ENCODE measurements at regions not wholly inside any gene's neighbourhood (a gene's known extent, or its start where the extent isn't known, plus 50 kb on each side); places are given as distances from the start of the nearest gene placed in this dataset.

DNA sequence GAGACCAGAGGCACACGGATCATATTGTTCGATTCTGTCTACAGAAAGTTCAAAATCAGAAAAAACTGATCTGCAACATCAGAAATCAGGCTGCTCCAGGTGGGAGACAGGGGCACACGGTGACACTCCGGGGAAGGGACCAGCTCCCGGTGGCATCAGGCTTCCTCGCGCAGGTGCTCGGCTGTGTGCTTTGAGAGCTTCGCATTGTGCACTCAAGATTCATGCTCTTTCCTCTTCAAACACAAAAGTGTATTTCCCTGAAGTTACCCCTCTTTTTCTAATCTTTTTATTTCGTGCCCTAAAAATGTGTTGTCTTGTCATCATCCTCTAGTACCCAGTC is 108.1 kb downstream of the DLL1 start (continued):
- TF ChIP-seq, protein P1, sequence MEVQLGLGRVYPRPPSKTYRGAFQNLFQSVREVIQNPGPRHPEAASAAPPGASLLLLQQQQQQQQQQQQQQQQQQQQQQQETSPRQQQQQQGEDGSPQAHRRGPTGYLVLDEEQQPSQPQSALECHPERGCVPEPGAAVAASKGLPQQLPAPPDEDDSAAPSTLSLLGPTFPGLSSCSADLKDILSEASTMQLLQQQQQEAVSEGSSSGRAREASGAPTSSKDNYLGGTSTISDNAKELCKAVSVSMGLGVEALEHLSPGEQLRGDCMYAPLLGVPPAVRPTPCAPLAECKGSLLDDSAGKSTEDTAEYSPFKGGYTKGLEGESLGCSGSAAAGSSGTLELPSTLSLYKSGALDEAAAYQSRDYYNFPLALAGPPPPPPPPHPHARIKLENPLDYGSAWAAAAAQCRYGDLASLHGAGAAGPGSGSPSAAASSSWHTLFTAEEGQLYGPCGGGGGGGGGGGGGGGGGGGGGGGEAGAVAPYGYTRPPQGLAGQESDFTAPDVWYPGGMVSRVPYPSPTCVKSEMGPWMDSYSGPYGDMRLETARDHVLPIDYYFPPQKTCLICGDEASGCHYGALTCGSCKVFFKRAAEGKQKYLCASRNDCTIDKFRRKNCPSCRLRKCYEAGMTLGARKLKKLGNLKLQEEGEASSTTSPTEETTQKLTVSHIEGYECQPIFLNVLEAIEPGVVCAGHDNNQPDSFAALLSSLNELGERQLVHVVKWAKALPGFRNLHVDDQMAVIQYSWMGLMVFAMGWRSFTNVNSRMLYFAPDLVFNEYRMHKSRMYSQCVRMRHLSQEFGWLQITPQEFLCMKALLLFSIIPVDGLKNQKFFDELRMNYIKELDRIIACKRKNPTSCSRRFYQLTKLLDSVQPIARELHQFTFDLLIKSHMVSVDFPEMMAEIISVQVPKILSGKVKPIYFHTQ (CRISPR knock-in tag; IDR thresholded peaks at IDR 0.05) = no peak
- TF ChIP-seq, protein P2, sequence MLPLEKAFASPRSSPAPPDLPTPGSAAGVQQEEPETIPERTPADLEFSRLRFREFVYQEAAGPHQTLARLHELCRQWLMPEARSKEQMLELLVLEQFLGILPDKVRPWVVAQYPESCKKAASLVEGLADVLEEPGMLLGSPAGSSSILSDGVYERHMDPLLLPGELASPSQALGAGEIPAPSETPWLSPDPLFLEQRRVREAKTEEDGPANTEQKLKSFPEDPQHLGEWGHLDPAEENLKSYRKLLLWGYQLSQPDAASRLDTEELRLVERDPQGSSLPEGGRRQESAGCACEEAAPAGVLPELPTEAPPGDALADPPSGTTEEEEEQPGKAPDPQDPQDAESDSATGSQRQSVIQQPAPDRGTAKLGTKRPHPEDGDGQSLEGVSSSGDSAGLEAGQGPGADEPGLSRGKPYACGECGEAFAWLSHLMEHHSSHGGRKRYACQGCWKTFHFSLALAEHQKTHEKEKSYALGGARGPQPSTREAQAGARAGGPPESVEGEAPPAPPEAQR (CRISPR knock-in tag; IDR thresholded peaks at IDR 0.05) = no peak
- no peak for TF ChIP-seq ZNF219 (CRISPR knock-in tag; IDR thresholded peaks at IDR 0.05; ENCODE audit: borderline replicate concordance)
- TF ChIP-seq, protein P3, sequence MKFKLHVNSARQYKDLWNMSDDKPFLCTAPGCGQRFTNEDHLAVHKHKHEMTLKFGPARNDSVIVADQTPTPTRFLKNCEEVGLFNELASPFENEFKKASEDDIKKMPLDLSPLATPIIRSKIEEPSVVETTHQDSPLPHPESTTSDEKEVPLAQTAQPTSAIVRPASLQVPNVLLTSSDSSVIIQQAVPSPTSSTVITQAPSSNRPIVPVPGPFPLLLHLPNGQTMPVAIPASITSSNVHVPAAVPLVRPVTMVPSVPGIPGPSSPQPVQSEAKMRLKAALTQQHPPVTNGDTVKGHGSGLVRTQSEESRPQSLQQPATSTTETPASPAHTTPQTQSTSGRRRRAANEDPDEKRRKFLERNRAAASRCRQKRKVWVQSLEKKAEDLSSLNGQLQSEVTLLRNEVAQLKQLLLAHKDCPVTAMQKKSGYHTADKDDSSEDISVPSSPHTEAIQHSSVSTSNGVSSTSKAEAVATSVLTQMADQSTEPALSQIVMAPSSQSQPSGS (CRISPR knock-in tag; IDR thresholded peaks at IDR 0.05; ENCODE audit: borderline replicate concordance, low read depth) = no peak

DNA sequence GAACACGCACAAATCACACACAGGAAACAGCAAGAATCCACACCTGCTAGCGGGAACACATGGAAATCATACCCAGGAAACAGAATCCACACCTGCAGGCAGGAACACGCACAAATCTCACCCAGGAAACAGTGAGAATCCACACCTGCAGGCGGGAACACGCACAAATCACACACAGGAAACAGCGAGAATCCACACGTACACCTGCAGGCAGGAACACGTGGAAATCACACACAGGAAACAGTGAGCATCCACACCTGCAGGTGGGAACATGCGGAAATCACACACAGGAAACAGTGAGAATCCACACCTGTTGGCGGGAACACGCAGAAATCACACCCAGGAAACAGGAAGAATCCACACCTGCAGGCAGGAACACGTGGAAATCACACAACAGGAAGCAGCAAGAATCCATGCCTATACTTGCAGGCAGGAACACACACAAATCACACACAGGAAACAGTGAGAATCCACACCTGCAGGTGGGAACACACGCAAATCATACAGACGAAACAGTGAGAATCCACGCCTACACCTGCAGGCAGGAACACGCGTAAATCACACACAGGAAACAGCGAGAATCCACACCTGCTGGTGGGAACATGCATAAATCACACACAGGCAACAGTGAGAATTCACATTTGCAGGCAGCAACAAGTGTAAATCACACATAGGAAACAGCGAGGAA is 108.6 kb downstream of the DLL1 start:
- no peak overlapping the region for H3K4me3 Mint-ChIP-seq

More for the DNA sequence above, 108.6 kb downstream of the DLL1 start:
- H3K9me3 Mint-ChIP-seq = peaks cover 9% of the 10 kb centered on the region
- no peak for ATAC-seq
- TF ChIP-seq NR3C1 (CRISPR knock-in tag; conservative IDR thresholded peaks at IDR 0.05; ENCODE audit: low read depth) (no peak), ZNF121 (CRISPR knock-in tag; IDR thresholded peaks at IDR 0.05) (no peak), ZBTB21 (CRISPR knock-in tag; IDR thresholded peaks at IDR 0.05; ENCODE audit: borderline replicate concordance) (no peak), ZNF416 (CRISPR knock-in tag; IDR thresholded peaks at IDR 0.05) (no peak), FOXJ3 (CRISPR knock-in tag; IDR thresholded peaks at IDR 0.05; ENCODE audit: borderline replicate concordance) (no peak), ZNF671 (CRISPR knock-in tag; IDR thresholded peaks at IDR 0.05) (no peak), NFYB (CRISPR knock-in tag; conservative IDR thresholded peaks at IDR 0.05; ENCODE audit: low read depth) (no peak)
- TF ChIP-seq, protein P4, sequence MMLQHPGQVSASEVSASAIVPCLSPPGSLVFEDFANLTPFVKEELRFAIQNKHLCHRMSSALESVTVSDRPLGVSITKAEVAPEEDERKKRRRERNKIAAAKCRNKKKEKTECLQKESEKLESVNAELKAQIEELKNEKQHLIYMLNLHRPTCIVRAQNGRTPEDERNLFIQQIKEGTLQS (CRISPR knock-in tag; conservative IDR thresholded peaks at IDR 0.05) = no peak
- TF ChIP-seq, protein P5, sequence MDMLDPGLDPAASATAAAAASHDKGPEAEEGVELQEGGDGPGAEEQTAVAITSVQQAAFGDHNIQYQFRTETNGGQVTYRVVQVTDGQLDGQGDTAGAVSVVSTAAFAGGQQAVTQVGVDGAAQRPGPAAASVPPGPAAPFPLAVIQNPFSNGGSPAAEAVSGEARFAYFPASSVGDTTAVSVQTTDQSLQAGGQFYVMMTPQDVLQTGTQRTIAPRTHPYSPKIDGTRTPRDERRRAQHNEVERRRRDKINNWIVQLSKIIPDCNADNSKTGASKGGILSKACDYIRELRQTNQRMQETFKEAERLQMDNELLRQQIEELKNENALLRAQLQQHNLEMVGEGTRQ (CRISPR knock-in tag; IDR thresholded peaks at IDR 0.05) = no peak
- TF ChIP-seq, protein P6, sequence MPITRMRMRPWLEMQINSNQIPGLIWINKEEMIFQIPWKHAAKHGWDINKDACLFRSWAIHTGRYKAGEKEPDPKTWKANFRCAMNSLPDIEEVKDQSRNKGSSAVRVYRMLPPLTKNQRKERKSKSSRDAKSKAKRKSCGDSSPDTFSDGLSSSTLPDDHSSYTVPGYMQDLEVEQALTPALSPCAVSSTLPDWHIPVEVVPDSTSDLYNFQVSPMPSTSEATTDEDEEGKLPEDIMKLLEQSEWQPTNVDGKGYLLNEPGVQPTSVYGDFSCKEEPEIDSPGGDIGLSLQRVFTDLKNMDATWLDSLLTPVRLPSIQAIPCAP (CRISPR knock-in tag; IDR thresholded peaks at IDR 0.05) = no peak
- TF ChIP-seq, protein P7, sequence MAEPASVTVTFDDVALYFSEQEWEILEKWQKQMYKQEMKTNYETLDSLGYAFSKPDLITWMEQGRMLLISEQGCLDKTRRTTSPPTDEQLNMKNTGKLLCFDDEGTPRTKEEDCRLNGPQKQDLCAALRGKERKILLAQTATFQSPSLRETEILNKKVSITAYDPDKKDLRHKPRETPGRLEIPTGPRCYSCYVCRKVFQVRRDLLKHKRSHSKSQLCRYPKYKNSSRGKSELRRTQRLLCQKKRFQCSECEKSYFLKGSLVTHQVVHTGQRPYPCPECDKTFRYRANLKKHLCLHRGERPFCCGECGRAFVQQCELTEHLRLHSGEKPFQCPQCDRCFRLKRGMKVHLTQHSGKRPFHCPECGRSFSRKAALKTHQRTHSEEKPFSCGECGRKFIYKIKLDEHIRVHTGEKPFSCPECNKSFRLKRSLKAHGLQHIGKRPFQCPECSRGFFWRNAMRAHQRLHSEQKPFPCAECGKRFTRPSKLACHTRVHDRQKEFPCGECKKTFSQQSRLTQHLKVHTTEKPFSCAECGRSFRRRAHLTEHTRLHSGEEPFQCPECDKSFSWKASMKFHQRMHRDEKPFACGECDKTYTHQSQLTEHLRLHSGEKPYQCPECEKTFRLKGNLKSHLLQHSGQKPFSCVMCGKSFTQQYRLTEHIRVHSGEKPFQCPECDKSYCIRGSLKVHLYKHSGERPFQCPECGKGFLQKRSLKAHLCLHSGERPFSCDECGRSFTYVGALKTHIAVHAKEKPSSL (CRISPR knock-in tag; conservative IDR thresholded peaks at IDR 0.05) = no peak
- TF ChIP-seq, protein P8, sequence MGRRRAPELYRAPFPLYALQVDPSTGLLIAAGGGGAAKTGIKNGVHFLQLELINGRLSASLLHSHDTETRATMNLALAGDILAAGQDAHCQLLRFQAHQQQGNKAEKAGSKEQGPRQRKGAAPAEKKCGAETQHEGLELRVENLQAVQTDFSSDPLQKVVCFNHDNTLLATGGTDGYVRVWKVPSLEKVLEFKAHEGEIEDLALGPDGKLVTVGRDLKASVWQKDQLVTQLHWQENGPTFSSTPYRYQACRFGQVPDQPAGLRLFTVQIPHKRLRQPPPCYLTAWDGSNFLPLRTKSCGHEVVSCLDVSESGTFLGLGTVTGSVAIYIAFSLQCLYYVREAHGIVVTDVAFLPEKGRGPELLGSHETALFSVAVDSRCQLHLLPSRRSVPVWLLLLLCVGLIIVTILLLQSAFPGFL (CRISPR knock-in tag; IDR thresholded peaks at IDR 0.05; ENCODE audit: borderline replicate concordance) = no peak
- DNase-seq (ENCODE audit: low spot score) = no peak
- CTCF ChIA-PET = no interaction called here
- POLR2A ChIA-PET = no interaction called here
- H3K4me1 Mint-ChIP-seq = 0 out of 2 replicates have a peak, but pooled peaks cover 2% of the 10 kb centered on the region
- no peaks in the 10 kb centered on the region for H3K27me3 Mint-ChIP-seq (ENCODE audit: low read depth)
- no peak overlapping the region for H3K27ac Mint-ChIP-seq
- peaks cover 4% of the 10 kb centered on the region for H3K36me3 Mint-ChIP-seq

Measured in WTC11 (cell line).